Brain microvascular endothelial cell (primary cell): ENCODE measurements at regions not wholly inside any gene's neighbourhood (a gene's known extent, or its start where the extent isn't known, plus 50 kb on each side); places are given as distances from the start of the nearest gene placed in this dataset.

Experiments used
- DNase-seq: peaks from one replicate; pipeline ENCODE4 v3.0.0-alpha.2; 2020
- H3K27ac ChIP-seq: fragments of 250-450 bp; sonication (Bioruptor Pico); 2 replicates; pipeline ENCODE4 v1.5.1; 2020; ENCODE audit warnings: mild to moderate bottlenecking, moderate library complexity
- H3K27me3 ChIP-seq: fragments of 250-450 bp; sonication (Bioruptor Pico); replicated peaks from 2 replicates; pipeline ENCODE4 v1.5.1; 2020; ENCODE audit warnings: mild to moderate bottlenecking
- H3K36me3 ChIP-seq: fragments of 250-450 bp; sonication (Bioruptor Pico); replicated peaks from 2 replicates; pipeline ENCODE4 v1.5.1; 2020; ENCODE audit warnings: mild to moderate bottlenecking
- H3K4me3 ChIP-seq: 2 replicates; pipeline ENCODE4 v1.5.1; 2011; ENCODE audit warnings: low read depth, mild to moderate bottlenecking, control low read depth, low read length, moderate library complexity
- in situ Hi-C: cut with HindIII; loops from 2 replicates; pipeline ENCODE4 v1.10.0; 2017; ENCODE audit warnings: low sequenced_read_pairs, low pct_ligation_motif_present
- TF ChIP-seq, protein P1 (sequence below): IDR thresholded peaks from 2 replicates; pipeline ENCODE4 v1.5.1; 2011; ENCODE audit warnings: low read depth, mild to moderate bottlenecking, moderate library complexity, low read length, control low read depth, inconsistent platforms; ENCODE audit errors: missing control alignments

- Histone ChIP-seq H3K27me3 (no peaks in the 10 kb centered on the region), H3K27ac (peak overlapping the region; percentile 2), H3K4me3 (no peak overlapping the region), H3K36me3 (peaks cover 29% of the 10 kb centered on the region)
- in situ Hi-C loops: no loop called here
- DNase-seq: no peak
- TF ChIP-seq, protein P1, sequence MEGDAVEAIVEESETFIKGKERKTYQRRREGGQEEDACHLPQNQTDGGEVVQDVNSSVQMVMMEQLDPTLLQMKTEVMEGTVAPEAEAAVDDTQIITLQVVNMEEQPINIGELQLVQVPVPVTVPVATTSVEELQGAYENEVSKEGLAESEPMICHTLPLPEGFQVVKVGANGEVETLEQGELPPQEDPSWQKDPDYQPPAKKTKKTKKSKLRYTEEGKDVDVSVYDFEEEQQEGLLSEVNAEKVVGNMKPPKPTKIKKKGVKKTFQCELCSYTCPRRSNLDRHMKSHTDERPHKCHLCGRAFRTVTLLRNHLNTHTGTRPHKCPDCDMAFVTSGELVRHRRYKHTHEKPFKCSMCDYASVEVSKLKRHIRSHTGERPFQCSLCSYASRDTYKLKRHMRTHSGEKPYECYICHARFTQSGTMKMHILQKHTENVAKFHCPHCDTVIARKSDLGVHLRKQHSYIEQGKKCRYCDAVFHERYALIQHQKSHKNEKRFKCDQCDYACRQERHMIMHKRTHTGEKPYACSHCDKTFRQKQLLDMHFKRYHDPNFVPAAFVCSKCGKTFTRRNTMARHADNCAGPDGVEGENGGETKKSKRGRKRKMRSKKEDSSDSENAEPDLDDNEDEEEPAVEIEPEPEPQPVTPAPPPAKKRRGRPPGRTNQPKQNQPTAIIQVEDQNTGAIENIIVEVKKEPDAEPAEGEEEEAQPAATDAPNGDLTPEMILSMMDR: no peak
These were observed 52.5 kb downstream of the EPRS1 start for GRCh38 chr1:219993554-219994433.

DNA sequence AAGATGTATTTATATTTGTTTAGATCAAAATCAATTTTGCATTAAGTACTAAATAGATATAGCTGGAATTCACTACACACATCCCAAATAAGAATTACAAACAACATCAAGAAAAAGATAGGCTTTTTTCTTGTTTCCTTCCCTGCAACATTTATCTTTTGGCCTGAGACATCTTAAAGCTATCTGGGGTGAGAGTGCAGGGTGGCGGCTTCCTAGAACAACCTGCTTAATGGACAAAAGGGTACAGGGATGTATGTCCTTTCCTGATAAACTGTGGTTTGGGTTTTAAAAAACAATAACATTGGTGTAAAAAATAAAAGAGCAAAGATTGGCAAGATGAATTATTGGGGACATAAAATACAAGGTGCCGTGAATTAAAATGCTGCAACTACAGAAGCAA, 54.4 kb downstream of the EPRS1 start:
- Histone ChIP-seq H3K27me3 (no peaks in the 10 kb centered on the region), H3K36me3 (peaks cover 33% of the 10 kb centered on the region), H3K4me3 (no peak overlapping the region), H3K27ac (no peak overlapping the region)
- no peak for DNase-seq
- TF ChIP-seq, protein P1: no peak
- in situ Hi-C loops: no loop called here

DNA sequence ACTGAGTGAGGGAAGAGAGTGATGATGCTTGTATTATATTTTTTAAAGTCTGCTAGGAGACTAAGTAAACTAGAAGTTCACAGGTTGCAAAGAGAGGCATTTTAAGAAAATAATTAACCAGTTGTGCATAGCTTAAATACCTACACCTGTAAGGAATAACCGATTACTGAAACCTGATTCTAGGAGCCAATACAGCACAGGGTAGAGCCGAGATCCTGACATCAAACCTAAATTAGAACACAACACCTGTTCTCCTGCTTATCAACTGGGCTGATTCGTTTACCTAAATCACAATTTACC, 54.8 kb downstream of the EPRS1 start:
- no peak overlapping the region for H3K27ac ChIP-seq
- no peak for DNase-seq
- in situ Hi-C loops: no loop called here
- H3K36me3 ChIP-seq: peaks cover 33% of the 10 kb centered on the region
- TF ChIP-seq, protein P1: no peak
- no peaks in the 10 kb centered on the region for H3K27me3 ChIP-seq
- H3K4me3 ChIP-seq: no peak overlapping the region

- Histone ChIP-seq H3K36me3 (peaks cover 33% of the 10 kb centered on the region), H3K4me3 (no peak overlapping the region), H3K27ac (no peak overlapping the region), H3K27me3 (no peaks in the 10 kb centered on the region)
- TF ChIP-seq, protein P1: peak; percentile 53
- DNase-seq: no peak
- in situ Hi-C loops: no loop called here
These were observed 55.4 kb downstream of the EPRS1 start for GRCh38 chr1:219990782-219991510.

- TF ChIP-seq, protein P1: no peak
- no peaks in the 10 kb centered on the region for H3K27me3 ChIP-seq
- DNase-seq: no peak
- no peak overlapping the region for H3K4me3 ChIP-seq
- no peak overlapping the region for H3K27ac ChIP-seq
- peaks cover 24% of the 10 kb centered on the region for H3K36me3 ChIP-seq
- in situ Hi-C loops: no loop called here
These were observed 56.5 kb downstream of the EPRS1 start for GRCh38 chr1:219989766-219990165.

DNA sequence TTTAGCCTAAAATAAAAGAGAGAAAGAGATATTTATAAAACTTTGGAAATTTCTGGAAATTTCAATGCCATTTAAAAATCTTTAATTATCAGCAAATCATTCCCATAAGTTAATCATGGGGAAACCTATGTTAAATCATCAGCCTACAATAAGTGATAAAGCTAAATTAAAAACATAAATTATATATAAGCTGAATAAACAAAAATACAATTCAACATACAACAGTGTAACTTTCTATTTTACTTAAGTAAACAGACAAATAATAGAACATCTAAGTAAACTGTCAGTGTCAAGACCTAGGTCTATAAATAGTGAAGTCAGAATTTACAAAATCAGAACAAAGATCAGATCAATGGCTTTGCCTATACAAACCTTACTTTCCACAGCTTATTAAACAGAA, 57.5 kb downstream of the EPRS1 start:
- Histone ChIP-seq H3K27me3 (no peaks in the 10 kb centered on the region), H3K4me3 (no peak overlapping the region), H3K27ac (no peak overlapping the region), H3K36me3 (peaks cover 23% of the 10 kb centered on the region)
- TF ChIP-seq, protein P1: no peak
- DNase-seq: no peak
- in situ Hi-C loops: no loop called here
